K562 (cell line): ENCODE measurements at regions not wholly inside any gene's neighbourhood (a gene's known extent, or its start where the extent isn't known, plus 50 kb on each side); places are given as distances from the start of the nearest gene placed in this dataset.

Source experiments
- ATAC-seq: fragments of 200-7000 bp; cut with Tn5 transposase; 3 replicates; pipeline ENCODE4 v1.9.1; 2020; ENCODE audit warnings: moderate library complexity
- BruUV-seq: library from RNA; stranded (reverse); fragments of 400-500 nt; replicated peaks from 2 replicates; lab custom pipeline; 2021; lab: Mats Ljungman, UMichigan
- CTCF ChIA-PET: fragments of 300-600 bp; formaldehyde crosslinking; extraction: SDS; loops from one replicate; lab custom pipeline; 2021; ENCODE audit warnings: low intra/inter-chr PET ratio; lab: Yijun Ruan, JAX
- POLR2A ChIA-PET: fragments of 300-600, 350-650 bp; sonication (Branson Sonifier 250); formaldehyde crosslinking; extraction: SDS; loops from one replicate; lab custom pipeline; 2021; ENCODE audit warnings: antibody characterized with exemption, inconsistent platforms; lab: Yijun Ruan, JAX
- DNase-seq, 4 experiments: peaks; one replicate each; pipeline versions ENCODE4 v3.0.0 to v3.0.0-alpha.2; 2011 to 2018; ENCODE audit warnings: low spot score in 3 of 4, mixed read lengths in 3 of 4; ENCODE audit errors: extremely low read depth in 1 of 4
- FAIRE-seq: peaks from 2 replicates; lab custom pipeline; 2011; peaks lifted over from hg19 to GRCh38; lab: Jason Lieb, UNC
- H2AFZ ChIP-seq: 2 replicates; pipeline ENCODE4 v1.6.0; 2011; ENCODE audit warnings: low read depth, low read length, control low read depth, inconsistent platforms
- H3K27ac ChIP-seq: fragments of 200-600 bp; 3 replicates; pipeline ENCODE4 v1.8.0; 2011; ENCODE audit warnings: low read depth, mild to moderate bottlenecking, control low read depth, inconsistent platforms, low read length, moderate library complexity, mixed read lengths; ENCODE audit errors: extremely low read depth
- H3K27me3 ChIP-seq, 2 experiments: fragments of 300-600 bp in 1 of 2; 2 replicates in 1 of 2; 3 replicates in 1 of 2; pipeline versions ENCODE4 v1.6.0 to v1.8.0; 2011; ENCODE audit warnings: inconsistent platforms in 2 of 2, low read length in 2 of 2, mild to moderate bottlenecking in 1 of 2, mixed read lengths in 1 of 2, moderate library complexity in 1 of 2; ENCODE audit not compliant: control insufficient read depth in 2 of 2, insufficient read depth in 2 of 2
- H3K36me3 ChIP-seq: fragments of 300-600 bp; 3 replicates; pipeline ENCODE4 v1.8.0; 2011; ENCODE audit warnings: mild to moderate bottlenecking, low read length, inconsistent platforms; ENCODE audit not compliant: control insufficient read depth, insufficient read depth
- H3K4me1 ChIP-seq, 2 experiments: fragments of 200-600 bp in 1 of 2; replicated peaks in 1 of 2; 2 replicates in 1 of 2; 3 replicates in 1 of 2; pipeline versions ENCODE4 v1.5.1 to v1.8.0; 2011; ENCODE audit warnings: inconsistent platforms in 2 of 2, low read length in 2 of 2, mild to moderate bottlenecking in 1 of 2, mixed read lengths in 1 of 2, moderate library complexity in 1 of 2; ENCODE audit not compliant: control insufficient read depth in 2 of 2, insufficient read depth in 2 of 2
- H3K4me2 ChIP-seq: 2 replicates; pipeline ENCODE4 v1.6.1; 2011; ENCODE audit warnings: low read length, control low read depth, inconsistent platforms, mixed read lengths; ENCODE audit not compliant: insufficient read depth
- H3K4me3 ChIP-seq: fragments of 200-600 bp; sonication (generic), shearing (Covaris generic); 2 replicates; pipeline ENCODE4 v1.5.1; 2016; ENCODE audit warnings: control low read depth, inconsistent platforms
- H3K79me2 ChIP-seq: fragments of 200-600 bp; 3 replicates; pipeline ENCODE4 v1.8.0; 2011; ENCODE audit warnings: low read length, inconsistent platforms; ENCODE audit not compliant: control insufficient read depth, insufficient read depth
- H3K9ac ChIP-seq, 2 experiments: 2 replicates each; pipeline versions ENCODE4 v1.6.0 to v1.6.1; 2011; ENCODE audit warnings: low read depth in 2 of 2, low read length in 2 of 2, control low read depth in 1 of 2, inconsistent platforms in 1 of 2, mild to moderate bottlenecking in 1 of 2, mixed read lengths in 1 of 2; ENCODE audit not compliant: insufficient read depth in 1 of 2
- H3K9me1 ChIP-seq: one replicate; pipeline ENCODE4 v1.6.0; 2011; ENCODE audit warnings: inconsistent platforms, mild to moderate bottlenecking, low read length, moderate library complexity; ENCODE audit not compliant: control insufficient read depth, insufficient read depth
- H3K9me3 ChIP-seq: replicated peaks from 2 replicates; pipeline ENCODE4 v1.5.1; 2011; ENCODE audit warnings: low read depth, low read length, inconsistent platforms; ENCODE audit not compliant: control insufficient read depth, insufficient read depth
- H4K20me1 ChIP-seq: replicated peaks from 2 replicates; pipeline ENCODE4 v1.6.1; 2011; ENCODE audit warnings: low read length, inconsistent platforms, mixed read lengths; ENCODE audit not compliant: control insufficient read depth, insufficient read depth
- DDX20 ChIP-seq: fragments of 450-650 bp; IDR thresholded peaks from 2 replicates; pipeline ENCODE4 v1.6.1; 2016; ENCODE audit warnings: missing genetic modification characterization, low read depth, mild to moderate bottlenecking, missing compliant biosample characterization, moderate library complexity
- FOS ChIP-seq: IDR thresholded peaks from 3 replicates; pipeline ENCODE4 v1.6.1; 2011; ENCODE audit not compliant: insufficient read length; ENCODE audit errors: extremely low read depth
- KLF10 ChIP-seq: fragments of 250-450 bp; sonication (Bioruptor Pico); IDR thresholded peaks from 2 replicates; pipeline ENCODE4 v1.6.1; 2021; ENCODE audit warnings: matching md5 sums
- PKNOX1 ChIP-seq: fragments of 450-650 bp; IDR thresholded peaks from 2 replicates; pipeline ENCODE4 v1.6.1; 2016
- POLR2B ChIP-seq: fragments of 450-650 bp; IDR thresholded peaks from 2 replicates; pipeline ENCODE4 v1.6.1; 2018; ENCODE audit warnings: low read depth; ENCODE audit not compliant: partially characterized antibody
- SNAPC5 ChIP-seq: fragments of 250-450 bp; sonication (Bioruptor Pico); IDR thresholded peaks from 2 replicates; pipeline ENCODE4 v1.8.0; 2021; ENCODE audit warnings: moderate library complexity, mild to moderate bottlenecking, inconsistent platforms
- WGBS: fragments of 100-300 bp; shearing (Covaris generic); methylation state at CpG from one replicate; pipeline ENCODE4 v1.1.6; 2016; ENCODE audit warnings: low coverage, mixed read lengths; ENCODE audit not compliant: insufficient coverage; ENCODE audit errors: missing lambda C conversion rate; 5-methylcytosine and 5-hydroxymethylcytosine counted together
- in situ Hi-C: fragments of 300-500 bp; cut with MboI; formaldehyde crosslinking; loops from 4 replicates; pipeline ENCODE4 v1.15.0; 2018; ENCODE audit warnings: inconsistent platforms, mixed read lengths
- intact Hi-C: fragments of 100-400 bp; cut with micrococcal nuclease; formaldehyde crosslinking; loops from 2 replicates; pipeline ENCODE4 v1.14.2; 2022

GRCh38 chr9:120091206-120091605, 488.8 kb downstream of the CDK5RAP2 start:
- Histone ChIP-seq H3K27me3 (no peaks in the 10 kb centered on the region), H3K27ac (no peak overlapping the region), H3K4me3 (no peak overlapping the region), H2AFZ (no peak overlapping the region), H4K20me1 (no peaks in the 10 kb centered on the region), H3K79me2 (no peaks in the 10 kb centered on the region), H3K9ac (no peak overlapping the region), H3K4me2 (no peak overlapping the region), H3K36me3 (no peaks in the 10 kb centered on the region), H3K9me3 (no peaks in the 10 kb centered on the region), H3K9me1 (no peaks in the 10 kb centered on the region), H3K4me1 (no peaks in the 10 kb centered on the region)
- ATAC-seq (no peak), FAIRE-seq (no peak), DNase-seq (no peak)
- BruUV-seq: no TSS peak
- WGBS: 0% methylated on average over 3 of the region's 3 CpGs
- ChIA-PET POLR2A (no interaction called here), CTCF (no interaction called here)
- intact Hi-C loops: no loop called here
- TF ChIP-seq DDX20 (tag) (no peak), FOS (no peak), POLR2B (no peak), PKNOX1 (no peak), SNAPC5 (no peak), KLF10 (CRISPR knock-in tag) (no peak)
- TF ChIP-seq, all 486 proteins: peak for 0
- in situ Hi-C loops: no loop called here
